Glomerular visceral epithelial cell (primary cell): ENCODE measurements at regions not wholly inside any gene's neighbourhood (a gene's known extent, or its start where the extent isn't known, plus 50 kb on each side); places are given as distances from the start of the nearest gene placed in this dataset.
"Not testable (repeated sequence)": the region's sequence is repeated elsewhere in the genome, so short reads cannot be mapped to it uniquely, and the experiment has no call there.

ENCODE experiments used
- DNase-seq: peaks from one replicate; pipeline ENCODE4 v3.0.0-alpha.2; 2016; ENCODE audit errors: extremely low spot score

DNA sequence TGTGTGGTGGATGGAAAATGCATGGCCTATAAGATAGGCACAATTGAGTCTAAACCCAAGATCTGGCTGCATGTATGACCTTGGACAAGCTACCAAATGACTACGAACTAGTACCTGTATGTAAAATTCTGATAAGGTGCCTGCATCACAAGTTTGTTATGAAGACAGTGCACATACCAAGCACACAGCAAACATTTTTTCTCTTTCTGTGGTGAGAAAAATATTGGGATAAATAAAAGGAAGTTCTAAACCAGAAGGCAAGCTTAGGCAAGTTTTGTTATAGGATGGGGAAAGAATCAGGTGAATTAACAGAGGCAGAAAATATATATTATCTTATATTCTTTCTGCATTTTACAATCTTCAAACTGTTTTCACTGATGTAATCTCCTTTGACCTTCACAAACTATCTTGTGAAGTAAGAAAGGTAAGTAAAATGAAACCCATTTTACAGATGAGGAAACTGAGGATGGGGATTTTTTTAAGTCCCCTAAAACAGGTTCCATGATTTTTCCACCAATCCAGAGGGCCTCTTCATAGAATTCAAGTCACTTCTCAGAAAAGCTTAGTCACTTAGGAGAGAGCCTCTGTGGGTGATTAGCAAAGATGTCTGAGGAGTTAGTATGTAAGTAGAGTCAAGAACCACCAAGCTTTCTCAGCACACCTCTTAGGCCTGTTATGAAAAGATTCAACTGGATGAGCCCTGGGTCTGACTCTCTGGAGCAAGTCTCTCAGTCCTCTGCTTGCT, 132.0 kb upstream of the RAP1B start:
- DNase-seq, result no peak

DNA sequence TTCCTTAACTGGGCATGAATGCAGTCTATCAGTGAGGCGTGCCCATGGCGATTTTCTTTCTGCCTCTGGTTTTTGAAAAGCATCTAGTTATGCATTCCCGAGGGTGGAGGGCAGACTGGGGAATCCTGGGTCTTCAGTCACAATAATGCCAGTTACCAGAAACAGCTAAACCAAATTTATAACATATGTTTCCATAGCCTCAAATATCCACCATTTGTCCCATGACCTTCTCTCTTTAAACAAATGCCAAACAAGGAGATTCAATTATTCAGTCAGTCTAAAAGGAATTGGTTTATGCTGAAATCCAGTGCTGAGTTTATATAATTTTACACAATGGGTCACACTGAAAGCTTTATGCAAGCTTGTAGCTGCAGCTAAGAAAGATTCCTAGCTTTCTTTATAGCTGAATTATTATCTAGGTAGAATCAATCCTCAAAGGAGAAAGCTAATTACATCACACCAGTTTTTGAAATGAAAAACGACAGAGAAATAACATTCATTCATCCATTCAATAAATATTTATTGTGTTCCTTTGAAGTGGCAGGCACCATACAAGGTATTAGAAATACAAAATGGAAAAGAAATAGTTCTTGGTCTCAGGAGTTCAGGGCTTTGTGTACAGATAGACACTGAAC, 131.3 kb upstream of the RAP1B start:
- no peak for DNase-seq

DNA sequence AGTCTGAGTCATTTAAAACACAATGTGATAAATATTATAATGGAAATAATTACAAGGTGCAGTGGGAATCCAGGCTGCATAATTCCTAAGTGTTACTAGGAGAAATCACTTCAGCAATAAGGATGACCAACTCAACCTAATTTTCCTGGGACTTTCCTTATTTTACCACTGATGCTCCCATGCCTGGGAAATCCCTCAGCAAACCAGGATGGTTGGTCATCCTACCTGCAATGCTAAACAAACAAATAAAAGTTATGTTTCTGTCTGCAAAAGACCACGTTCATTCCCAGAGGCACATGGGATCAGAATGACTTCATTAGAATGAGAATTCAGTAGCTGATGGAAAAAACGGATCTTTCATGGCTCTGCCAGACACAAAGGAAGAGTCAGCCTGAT, 130.8 kb upstream of the RAP1B start:
- no peak for DNase-seq

DNA sequence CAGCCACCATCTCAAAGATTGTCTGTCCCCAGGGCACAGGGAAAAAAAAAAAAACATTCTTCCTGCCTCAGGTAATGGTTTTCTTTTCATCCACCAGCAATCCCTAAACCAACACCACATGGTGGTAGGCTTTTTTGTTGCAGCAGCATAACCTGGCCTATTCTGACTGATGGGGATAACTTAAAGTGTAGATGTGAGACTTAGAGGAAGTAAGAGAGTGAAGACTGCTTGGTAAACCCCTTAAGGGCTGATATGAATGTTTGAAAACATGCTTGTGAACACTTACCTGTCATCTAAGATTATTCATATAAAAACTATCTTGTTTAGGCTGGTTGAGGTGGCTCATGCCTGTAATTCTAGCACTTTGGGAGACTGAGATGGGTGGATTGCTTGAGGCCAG, 130.2 kb upstream of the RAP1B start:
- DNase-seq, result no peak

DNA sequence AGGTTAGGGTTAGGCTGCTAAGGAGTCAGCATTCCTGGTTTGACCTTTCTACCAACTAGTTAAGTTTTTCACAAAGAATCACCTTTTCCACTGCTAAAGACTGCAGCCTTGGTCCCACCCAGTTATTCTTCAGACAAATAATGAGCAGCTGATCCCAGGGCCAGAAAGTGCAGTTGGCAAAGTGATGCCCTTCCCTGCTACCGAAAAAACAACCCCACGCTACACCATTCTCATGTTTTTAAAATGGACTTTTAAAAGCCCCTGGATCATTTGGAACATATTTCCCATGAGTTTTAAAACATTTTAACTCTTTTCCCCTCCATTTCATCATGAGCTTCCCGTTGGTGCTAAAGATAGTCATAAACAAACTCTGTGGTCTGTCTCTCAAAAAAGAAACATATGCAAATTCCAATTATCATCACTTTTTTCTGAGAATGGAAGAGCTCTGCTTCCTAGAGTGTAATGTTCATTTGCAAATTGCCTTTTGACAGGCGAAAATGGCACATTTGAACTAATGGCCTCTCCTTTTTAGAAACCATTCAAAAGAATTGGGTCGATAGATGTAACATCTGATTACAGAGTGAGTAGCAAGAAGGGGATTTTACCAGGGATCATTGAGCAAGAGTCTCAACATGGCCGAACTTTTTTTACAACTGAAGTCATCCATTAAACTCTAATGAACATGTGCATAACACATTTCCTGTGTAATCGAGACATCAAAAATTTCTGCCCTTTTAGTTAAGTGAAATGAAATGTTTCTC, 129.3 kb upstream of the RAP1B start:
- DNase-seq, result no peak

DNA sequence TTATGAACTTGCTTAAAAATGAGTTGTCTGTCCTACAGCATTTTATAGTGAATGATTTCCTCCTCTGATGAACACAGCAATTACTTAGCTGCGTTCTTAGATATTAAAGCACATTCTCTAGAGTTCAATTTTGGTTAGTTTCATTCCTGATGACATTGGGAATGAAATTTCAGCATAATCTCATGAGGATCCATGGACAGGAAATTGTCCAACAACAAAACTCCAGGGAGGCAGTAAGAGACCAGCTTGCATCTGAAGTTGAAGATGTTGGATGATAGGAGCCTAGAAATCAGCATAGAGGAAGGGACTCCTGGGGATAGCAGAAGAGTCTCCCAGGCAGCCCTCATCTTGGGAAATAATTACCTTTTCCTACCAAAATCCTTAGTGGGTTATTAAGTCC, 128.7 kb upstream of the RAP1B start:
- DNase-seq, result no peak

DNA sequence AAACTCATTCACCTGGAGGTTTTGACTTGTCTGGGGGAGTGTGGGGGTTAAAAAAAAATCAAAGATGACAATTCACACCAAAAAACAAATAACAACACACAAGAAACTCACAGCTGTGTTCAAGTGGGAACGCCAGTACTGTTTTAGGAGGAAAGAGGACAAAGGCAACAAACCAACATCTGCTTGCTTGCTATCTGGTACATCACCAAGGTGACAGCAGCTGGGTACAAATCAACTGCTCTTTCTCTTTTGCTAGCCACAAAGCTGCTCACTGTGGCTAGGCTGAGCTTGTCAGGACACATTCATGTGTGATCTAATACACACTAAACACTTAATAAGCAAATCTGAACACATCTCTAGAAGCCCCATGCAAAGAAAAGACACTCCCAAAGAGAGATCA, 128.0 kb upstream of the RAP1B start:
- DNase-seq, result no peak

DNA sequence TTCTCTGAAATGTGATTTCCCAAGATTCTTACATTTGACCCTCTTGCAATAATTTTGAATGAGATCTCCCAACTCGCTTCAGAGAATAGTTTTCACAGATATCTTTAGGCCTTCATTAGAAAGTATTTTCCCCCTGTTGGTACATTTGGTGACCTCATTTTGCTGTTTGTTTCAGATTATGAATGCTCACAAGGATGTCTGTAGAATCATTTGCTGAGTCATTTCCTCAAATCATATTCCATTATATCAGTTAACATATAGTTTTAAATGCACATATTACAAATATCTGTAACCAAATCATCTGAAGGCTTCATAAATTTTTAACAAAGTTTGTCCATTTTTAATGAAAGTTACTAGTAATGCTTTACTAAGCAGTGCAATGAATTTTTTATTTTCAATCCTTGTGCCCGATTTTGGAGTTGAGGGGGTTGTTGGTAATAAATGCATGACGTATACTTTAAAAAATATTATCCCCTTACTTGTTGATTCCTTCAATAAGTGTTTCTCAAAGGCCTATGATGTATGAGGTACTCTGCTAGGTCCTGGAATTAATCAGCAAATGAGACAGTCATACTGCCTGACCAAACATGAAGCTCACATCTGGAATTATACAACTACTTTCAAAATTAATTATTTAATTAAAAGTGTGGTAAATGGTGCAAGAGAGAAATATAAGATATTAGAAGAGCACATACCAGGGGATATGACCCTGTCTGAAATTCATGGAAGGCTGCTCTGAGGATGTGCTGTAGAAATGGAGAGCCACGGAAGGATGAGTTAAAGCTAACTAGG, 126.9 kb upstream of the RAP1B start:
- DNase-seq, result no peak

DNA sequence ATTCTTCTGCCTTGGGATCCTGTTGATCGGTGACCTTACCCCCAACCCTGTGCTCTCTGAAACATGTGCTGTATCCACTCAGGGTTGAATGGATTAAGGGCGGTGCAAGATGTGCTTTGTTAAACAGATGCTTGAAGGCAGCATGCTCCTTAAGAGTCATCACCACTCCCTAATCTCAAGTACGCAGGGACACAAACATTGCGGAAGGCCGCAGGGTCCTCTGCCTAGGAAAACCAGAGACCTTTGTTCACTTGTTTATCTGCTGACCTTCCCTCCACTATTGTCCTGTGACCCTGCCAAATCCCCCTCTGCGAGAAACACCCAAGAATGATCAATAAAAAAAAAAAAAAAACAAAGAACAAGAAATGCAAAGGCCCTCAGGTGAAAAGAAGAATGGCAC, 126.1 kb upstream of the RAP1B start:
- DNase-seq, result not testable (repeated sequence)

DNA sequence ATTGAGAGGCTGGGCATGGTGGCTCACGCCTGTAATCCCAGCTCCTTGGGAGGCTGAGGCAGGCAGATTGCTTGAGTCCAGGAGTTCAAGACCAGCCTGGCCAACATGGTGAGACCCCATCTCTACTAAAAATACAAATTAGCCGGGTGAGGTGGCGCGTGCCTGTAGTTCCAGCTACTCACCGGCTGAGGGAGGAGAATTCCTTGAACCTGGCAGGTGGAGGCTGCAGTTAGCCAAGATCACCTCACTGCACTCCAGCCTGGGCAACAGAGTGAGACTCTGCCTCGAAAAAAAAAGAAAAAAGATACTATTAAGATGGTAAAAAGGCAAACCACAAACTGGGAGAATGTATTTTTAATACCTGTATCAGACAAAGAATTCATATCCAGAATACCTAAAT, 124.2 kb upstream of the RAP1B start:
- not testable (repeated sequence) for DNase-seq

DNA sequence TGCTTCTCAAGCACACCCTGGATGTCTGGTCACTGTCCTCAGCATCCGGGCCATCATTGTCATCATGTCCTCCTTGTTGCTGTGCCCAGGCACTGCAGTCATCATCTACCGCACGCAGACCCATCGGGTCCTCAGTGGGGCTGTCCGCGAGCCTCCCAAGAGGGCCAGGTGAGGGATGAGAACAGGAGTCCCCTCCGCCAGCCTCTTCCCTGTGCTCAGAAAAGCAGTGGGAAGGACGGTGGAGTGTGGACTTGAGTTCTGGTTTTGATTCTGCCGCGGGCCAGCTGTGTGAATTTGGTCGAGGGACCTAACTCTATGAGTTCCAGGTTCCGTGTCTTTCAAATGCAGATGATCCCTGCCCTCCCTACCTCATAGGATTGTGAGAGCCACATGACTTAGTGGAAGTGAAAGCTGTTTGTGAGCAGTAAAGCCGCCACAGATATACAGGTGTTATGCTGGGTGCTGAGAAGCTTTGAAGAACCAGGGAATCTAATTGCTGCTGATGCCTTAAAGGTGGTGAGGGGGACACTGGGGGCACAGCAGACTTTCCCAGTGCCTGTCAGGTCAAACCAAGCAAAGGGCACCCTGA, 122.9 kb upstream of the RAP1B start:
- DNase-seq, result no peak

DNA sequence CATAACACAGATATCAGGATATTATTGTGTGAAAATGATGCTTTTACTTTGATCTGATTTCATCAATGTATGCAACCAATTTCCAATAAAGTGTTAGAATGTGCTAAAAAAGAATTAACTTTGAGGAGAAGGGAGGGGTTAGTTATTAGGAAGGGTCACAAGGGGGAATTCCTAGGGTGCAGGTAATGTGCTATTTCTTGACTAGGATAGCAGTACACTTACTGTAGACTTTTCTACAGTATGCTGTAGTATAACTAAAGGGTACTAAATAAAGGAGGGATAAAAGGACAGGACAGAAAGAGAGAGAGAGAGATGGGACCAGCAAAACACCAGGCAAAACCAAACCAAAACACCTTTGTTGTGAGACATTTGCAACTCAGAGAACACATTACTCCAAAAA, 121.4 kb upstream of the RAP1B start:
- DNase-seq, result no peak

DNA sequence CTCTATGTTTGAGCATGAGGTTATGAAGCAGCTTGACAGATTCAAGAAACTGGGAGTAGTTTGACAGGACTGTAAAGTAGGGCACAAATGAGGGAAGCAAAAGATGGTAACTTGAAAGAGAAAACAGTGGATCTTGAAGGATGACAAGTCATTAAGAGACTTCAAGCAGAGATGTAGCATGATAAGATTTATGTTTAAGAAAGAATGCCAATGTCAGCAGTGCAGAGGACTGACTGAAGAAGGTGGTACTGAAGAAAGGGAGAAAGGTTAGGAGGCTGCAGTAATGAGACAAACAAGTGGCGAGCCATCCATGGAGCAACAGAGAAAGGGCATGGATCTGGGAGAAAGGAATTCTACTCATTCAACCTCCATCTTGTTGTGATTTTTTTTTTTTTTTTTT, 120.2 kb upstream of the RAP1B start:
- DNase-seq, result no peak

DNA sequence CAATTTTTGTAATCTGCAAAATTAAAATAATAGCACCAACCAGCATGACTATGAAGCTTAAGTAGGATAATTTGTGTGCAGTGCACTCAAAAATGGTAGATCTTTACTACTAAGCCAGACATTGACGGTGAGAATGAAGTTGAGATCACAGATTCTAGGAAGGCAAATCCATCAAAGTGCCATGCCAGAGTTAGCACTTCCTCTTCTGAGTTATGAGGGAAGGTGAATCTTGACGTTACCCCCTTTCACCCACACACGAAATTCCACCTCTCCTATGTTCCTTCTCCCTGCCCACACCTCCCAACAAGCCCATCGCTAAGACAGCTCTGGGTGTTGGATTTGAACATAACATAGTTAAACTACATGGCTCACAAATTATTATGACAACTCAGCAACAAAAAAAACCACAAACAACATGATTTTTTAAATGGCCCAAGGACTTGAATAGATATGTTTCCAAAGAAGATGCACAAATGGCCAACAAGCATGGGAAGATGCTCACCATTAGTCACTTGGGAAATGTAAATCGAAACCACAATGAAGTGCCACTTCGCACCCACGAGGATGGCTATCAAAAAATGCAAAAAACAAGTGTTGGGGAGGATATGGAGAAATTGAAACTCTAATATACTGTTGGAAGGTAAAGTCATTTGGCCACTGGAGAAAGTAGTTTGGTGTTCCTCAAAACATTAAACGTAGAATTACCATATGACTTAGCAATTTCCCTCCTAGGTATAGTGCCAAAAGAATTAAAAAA, 119.3 kb upstream of the RAP1B start:
- DNase-seq, result no peak

DNA sequence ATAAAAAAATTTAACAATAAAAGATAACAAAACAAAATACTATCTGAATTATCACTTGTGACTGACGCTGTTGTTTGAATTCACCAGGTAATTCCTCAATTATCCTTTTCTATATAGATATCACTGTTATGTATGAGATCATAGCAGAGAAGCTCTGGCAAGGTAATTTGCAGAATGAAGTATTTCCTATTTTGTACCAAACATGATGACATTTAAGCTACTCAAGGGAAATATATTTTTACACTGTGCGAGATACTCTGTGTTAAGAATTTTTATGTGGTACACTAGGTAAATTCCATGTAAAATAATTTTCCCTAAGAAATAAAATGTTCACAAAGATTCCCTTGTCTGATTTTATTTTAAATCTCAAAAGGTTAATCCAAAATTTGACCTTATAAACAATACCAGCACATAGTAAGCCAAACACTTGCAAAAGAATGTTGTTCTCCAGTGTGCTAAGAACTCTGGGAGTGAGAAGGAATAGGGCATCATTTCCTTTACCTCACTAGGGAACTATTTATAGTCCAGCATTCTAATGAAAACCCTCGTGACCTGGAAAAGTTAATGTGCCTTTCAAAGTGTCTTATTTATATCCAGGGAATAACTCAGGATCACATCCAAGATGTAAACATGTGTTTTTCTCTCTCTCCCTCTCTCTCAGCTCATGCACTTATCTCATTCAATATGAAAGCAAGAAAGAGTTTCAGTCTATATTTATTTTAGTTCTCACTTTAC, 115.2 kb upstream of the RAP1B start:
- DNase-seq, result no peak

DNA sequence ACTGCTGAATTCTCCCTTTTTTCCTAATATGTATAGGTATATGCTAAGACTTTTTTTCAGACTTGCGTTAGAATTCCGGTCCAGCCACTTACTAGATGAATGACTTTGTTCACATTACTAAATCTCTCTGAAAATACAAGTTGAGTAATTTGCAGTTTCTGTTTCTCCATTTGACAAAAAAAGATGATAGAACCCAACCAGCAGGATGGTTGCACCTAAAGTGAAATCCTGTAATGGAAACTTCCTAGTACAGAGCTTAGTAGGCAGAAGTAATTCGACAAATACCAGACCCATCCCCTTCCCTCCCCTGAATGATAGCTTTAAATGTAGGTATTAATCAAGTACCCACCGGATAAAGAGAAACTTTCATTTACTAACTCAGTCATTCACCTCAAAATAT, 113.6 kb upstream of the RAP1B start:
- DNase-seq, result no peak

DNA sequence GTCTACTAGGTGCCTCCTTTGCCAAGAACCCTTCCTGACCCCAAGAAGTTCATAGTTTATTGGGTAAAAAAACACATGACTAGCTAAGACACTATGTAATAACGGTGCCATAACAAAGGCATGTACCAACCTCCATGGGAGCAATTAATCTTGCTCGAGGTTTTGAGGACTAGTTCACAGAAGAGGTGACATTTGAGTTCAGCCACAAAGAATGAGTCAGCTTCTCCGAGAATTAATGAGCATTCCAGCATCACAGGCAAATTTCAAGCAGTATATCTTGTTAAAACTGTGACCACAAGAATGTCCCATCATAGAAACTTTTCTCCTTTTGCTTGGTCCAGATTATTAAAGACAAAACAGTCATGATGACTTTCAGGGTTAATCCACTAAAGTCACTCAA, 113.0 kb upstream of the RAP1B start:
- peak; percentile 89 for DNase-seq

DNA sequence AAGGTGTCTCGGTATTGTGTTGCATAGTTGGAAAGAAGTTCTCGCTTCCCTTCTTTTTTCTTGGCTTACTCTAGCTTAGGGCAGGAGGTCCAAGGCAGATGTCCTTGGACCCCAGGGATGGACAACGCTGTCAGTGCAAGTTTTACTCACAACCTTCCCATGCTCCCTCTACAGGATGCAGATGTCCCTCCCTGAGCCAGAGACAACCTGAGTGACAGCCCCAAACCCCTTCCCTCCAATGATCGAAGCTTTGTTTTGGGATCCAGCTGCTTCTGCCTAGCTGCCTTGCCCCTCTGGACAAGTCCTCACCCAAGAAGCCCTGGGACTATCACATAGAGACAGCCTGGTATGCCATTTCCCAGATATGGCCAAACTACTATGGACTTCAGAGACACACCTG, 112.0 kb upstream of the RAP1B start:
- no peak for DNase-seq

DNA sequence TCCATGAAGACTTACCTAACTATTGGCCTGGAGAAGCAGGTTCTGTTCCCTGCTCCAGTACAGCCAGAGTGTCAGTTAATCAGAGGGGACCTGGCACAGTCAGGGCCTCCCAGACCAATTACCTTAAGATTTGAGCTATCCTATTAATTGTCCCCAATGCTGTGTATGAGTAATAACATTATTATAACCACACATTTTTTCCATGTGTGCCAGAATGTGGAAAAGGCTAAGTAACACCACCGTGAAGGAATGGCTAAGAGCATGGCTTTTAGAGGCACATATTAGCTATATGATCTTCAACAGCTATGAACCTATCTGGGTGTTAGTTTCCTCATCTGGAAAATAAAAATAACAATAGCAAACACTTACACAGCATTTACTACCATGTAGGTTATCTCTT, 111.1 kb upstream of the RAP1B start:
- no peak for DNase-seq

DNA sequence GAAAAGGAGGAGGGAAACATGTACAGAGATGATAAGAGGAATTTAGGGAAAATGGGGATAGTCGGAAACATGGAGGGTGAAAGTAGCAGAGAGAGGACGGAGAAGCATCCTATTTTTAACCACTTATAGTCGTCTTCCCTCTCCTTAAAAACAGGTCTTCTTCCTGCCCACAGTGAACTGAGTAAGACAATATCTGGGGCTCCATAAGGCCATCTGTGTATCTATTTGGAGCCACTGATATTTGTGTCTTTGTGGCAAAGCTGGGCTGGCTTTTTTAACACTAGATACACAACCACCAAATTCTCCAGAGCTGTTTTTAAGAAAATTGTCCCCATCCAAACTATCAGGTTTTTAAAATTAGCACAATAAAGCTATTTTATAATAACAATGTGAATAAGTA, 109.5 kb upstream of the RAP1B start:
- no peak for DNase-seq
